ENCODE measurements at regions not wholly inside any gene's neighbourhood (a gene's known extent, or its start where the extent isn't known, plus 50 kb on each side); places are given as distances from the start of the nearest gene placed in this dataset.

- Histone ChIP-seq H3K79me2 (ENCODE audit: control insufficient read depth, insufficient read depth, low read length) (no peaks in the 10 kb centered on the region), H3K36me3 (ENCODE audit: control insufficient read depth in 2 of 2, extremely low read depth in 1 of 2, insufficient read depth in 2 of 2, low read length in 2 of 2) (no peaks in the 10 kb centered on the region), H3K9me3 (replicated peaks; ENCODE audit: control insufficient read depth, insufficient read depth, low read length) (no peaks in the 10 kb centered on the region), H3K4me2 (ENCODE audit: insufficient read depth, low read length) (no peak overlapping the region), H3K9me1 (replicated peaks; ENCODE audit: control insufficient read depth, extremely low read depth, insufficient read depth, low read length) (no peaks in the 10 kb centered on the region), H3K9ac (replicated peaks; ENCODE audit: extremely low read depth, insufficient read depth, low read length) (no peak overlapping the region), H4K20me1 (replicated peaks; ENCODE audit: control insufficient read depth, extremely low read depth, insufficient read depth, low read length) (no peaks in the 10 kb centered on the region), H3K27me3 (ENCODE audit: control insufficient read depth in 2 of 2, insufficient read depth in 2 of 2, low read length in 2 of 2) (no peaks in the 10 kb centered on the region), H3K4me3 (replicated peaks in 1 of 3; ENCODE audit: insufficient read depth in 1 of 3, low read depth in 1 of 3, low read length in 3 of 3) (no peak overlapping the region), H3K27ac (ENCODE audit: insufficient read depth, low read depth, low read length) (no peak overlapping the region), H2AFZ (ENCODE audit: low read depth, low read length) (no peak overlapping the region), H3K4me1 (ENCODE audit: control insufficient read depth, extremely low read depth, insufficient read depth, low read length) (no peaks in the 10 kb centered on the region)
- dilution Hi-C loops (cut with MboI; ENCODE audit: extremely low pct_ligation_motif_present, low sequenced_read_pairs) = no loop called here
- DNase-seq (ENCODE audit: low read depth, low spot score) (peak; percentile 43), FAIRE-seq (no peak)
- intact Hi-C loops (cut with micrococcal nuclease) = no loop called here
- CTCF ChIA-PET = no interaction called here
- no TSS peak for BruUV-seq (replicated peaks)
- POLR2A ChIA-PET = no interaction called here
- TF ChIP-seq JUN (IDR thresholded peaks at IDR 0.05; ENCODE audit: borderline replicate concordance, insufficient read depth, insufficient read length, low read depth) (no peak), POLR2AphosphoS5 (IDR thresholded peaks at IDR 0.05; ENCODE audit: insufficient read depth, low read depth, low read length) (no peak), MYC (IDR thresholded peaks at IDR 0.05; ENCODE audit: low read depth, low read length) (no peak), FOS (IDR thresholded peaks at IDR 0.05; ENCODE audit: borderline replicate concordance, insufficient read depth, low read length) (no peak), MAX (IDR thresholded peaks at IDR 0.05; ENCODE audit: insufficient read depth, insufficient read length) (no peak), CTCF (IDR thresholded peaks at IDR 0.05; ENCODE audit: extremely low read depth in 1 of 2, insufficient read depth in 1 of 2, low read depth in 1 of 2, low read length in 2 of 2) (no peak), GATA2 (IDR thresholded peaks at IDR 0.05; ENCODE audit: insufficient read depth, insufficient read length, low read depth, low read length) (no peak), POLR2A (IDR thresholded peaks at IDR 0.05; ENCODE audit: low read depth, low read length) (no peak), EZH2 (IDR thresholded peaks at IDR 0.05; ENCODE audit: borderline replicate concordance, low read depth, low read length, severe bottlenecking) (no peak)
Observed at GRCh38 chr6:113574147-113574546, 283.0 kb upstream of the MARCKS start.

Data from endothelial cell of umbilical vein (primary cell).